ENCODE measurements at regions not wholly inside any gene's neighbourhood (a gene's known extent, or its start where the extent isn't known, plus 50 kb on each side); places are given as distances from the start of the nearest gene placed in this dataset.

GRCh38 chr10:123551259-123551658, 114.9 kb upstream of the GPR26 start (continued):
- TF ChIP-seq CHD7 (IDR thresholded peaks at IDR 0.05; ENCODE audit: insufficient replicate concordance, low read length) (no peak), JUN (IDR thresholded peaks at IDR 0.05; ENCODE audit: low read depth, low read length) (no peak), RAD21 (IDR thresholded peaks at IDR 0.05 in 1 of 2, conservative IDR thresholded peaks at IDR 0.05 in 1 of 2; ENCODE audit: low read depth in 2 of 2, low read length in 2 of 2) (no peak), EP300 (IDR thresholded peaks at IDR 0.05; ENCODE audit: borderline replicate concordance in 1 of 2, low read depth in 2 of 2, low read length in 2 of 2) (no peak), TAF1 (IDR thresholded peaks at IDR 0.05; ENCODE audit: low read depth, low read length) (no peak), ATF2 (IDR thresholded peaks at IDR 0.05; ENCODE audit: low read length) (no peak), BCL11A (IDR thresholded peaks at IDR 0.05; ENCODE audit: low read depth in 2 of 2, low read length in 2 of 2) (no peak)

Data from H1 (cell line).